ENCODE measurements at regions not wholly inside any gene's neighbourhood (a gene's known extent, or its start where the extent isn't known, plus 50 kb on each side); places are given as distances from the start of the nearest gene placed in this dataset.

DNA sequence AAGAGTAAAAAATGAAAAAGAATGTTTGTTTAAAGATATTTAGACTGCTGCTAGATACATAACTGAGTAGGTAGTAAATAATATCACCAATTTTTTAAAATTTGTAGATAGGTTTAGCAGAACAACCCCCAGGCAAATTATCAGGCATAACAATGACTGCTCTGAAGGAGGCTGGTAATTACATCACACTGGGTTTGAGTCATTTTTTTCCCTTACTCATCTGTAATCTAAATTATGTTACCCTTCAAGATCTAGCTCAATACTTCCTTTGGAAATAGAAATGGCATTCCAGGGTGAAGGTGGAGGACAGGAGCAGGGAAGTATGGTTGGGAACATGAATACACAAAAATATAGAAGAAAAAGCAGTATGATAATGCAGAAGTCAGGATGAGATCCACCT, 431.6 kb upstream of the MAOA start:
- Histone ChIP-seq H3K27ac (no peak overlapping the region), H3K9me2 (ENCODE audit: insufficient read depth) (no peaks in the 10 kb centered on the region), H3K4me1 (replicated peaks; ENCODE audit: insufficient read depth) (no peaks in the 10 kb centered on the region), H3K79me2 (ENCODE audit: low read depth) (no peaks in the 10 kb centered on the region), H3F3A (ENCODE audit: insufficient read depth, low read depth) (no peaks in the 10 kb centered on the region), H3K4me2 (no peak overlapping the region), H3K27me3 (ENCODE audit: insufficient read depth, low read depth) (no peaks in the 10 kb centered on the region), H3K4me3 (no peak overlapping the region), H2AFZ (no peak overlapping the region), H3K9me3 (ENCODE audit: insufficient read depth, low read depth) (no peaks in the 10 kb centered on the region), H4K20me1 (ENCODE audit: insufficient read depth) (no peaks in the 10 kb centered on the region), H3K36me3 (ENCODE audit: low read depth) (no peaks in the 10 kb centered on the region)
- TF ChIP-seq EZH2 (IDR thresholded peaks at IDR 0.05; ENCODE audit: low read depth), result no peak
- intact Hi-C loops (cut with micrococcal nuclease; ENCODE audit: unreplicated experiment), result no loop called here
- ChIA-PET POLR2A (ENCODE audit: unreplicated experiment) (no interaction called here), CTCF (no interaction called here)
- no peak for DNase-seq
- BruUV-seq (replicated peaks), result no TSS peak

DNA sequence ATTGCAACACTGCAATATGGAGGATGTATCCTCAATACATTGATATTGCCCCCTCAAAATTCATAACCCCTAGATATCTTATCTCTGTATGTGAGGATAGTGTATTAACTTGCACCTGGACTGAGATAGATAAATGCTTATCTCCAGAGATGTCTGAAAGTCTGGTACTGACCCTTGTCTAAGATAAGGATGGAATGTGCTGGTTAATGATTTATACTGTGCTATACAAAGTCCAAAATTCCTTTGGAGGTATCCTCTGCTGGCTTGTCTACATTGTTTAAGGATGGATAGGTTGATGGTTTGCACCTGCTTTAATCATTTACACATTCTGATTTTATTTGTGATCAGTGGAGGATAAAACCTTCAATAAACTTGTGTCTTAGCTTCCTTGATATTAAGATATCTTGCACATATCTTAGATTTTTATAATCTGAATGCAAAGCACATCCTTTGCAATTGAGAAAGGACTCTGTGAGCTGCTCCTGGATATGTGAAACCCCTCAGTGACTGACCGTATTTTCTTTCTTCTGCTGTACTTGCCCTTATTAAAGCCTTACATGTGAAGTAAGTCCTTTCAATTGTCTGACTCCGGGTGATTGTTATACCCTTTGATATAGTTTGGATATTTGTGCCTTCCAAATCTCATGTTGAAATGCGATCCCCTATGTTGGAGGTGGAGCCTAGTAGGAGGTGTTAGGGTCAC, 430.3 kb upstream of the MAOA start:
- Histone ChIP-seq H3K36me3 (ENCODE audit: low read depth) (no peaks in the 10 kb centered on the region), H2AFZ (no peak overlapping the region), H3K9me2 (ENCODE audit: insufficient read depth) (no peaks in the 10 kb centered on the region), H4K20me1 (ENCODE audit: insufficient read depth) (no peaks in the 10 kb centered on the region), H3K4me2 (no peak overlapping the region), H3F3A (ENCODE audit: insufficient read depth, low read depth) (no peaks in the 10 kb centered on the region), H3K4me3 (no peak overlapping the region), H3K27ac (no peak overlapping the region), H3K79me2 (ENCODE audit: low read depth) (no peaks in the 10 kb centered on the region), H3K4me1 (replicated peaks; ENCODE audit: insufficient read depth) (no peaks in the 10 kb centered on the region), H3K9me3 (ENCODE audit: insufficient read depth, low read depth) (no peaks in the 10 kb centered on the region), H3K27me3 (ENCODE audit: insufficient read depth, low read depth) (no peaks in the 10 kb centered on the region)
- TF ChIP-seq, protein P1, sequence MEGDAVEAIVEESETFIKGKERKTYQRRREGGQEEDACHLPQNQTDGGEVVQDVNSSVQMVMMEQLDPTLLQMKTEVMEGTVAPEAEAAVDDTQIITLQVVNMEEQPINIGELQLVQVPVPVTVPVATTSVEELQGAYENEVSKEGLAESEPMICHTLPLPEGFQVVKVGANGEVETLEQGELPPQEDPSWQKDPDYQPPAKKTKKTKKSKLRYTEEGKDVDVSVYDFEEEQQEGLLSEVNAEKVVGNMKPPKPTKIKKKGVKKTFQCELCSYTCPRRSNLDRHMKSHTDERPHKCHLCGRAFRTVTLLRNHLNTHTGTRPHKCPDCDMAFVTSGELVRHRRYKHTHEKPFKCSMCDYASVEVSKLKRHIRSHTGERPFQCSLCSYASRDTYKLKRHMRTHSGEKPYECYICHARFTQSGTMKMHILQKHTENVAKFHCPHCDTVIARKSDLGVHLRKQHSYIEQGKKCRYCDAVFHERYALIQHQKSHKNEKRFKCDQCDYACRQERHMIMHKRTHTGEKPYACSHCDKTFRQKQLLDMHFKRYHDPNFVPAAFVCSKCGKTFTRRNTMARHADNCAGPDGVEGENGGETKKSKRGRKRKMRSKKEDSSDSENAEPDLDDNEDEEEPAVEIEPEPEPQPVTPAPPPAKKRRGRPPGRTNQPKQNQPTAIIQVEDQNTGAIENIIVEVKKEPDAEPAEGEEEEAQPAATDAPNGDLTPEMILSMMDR (conservative IDR thresholded peaks at IDR 0.05), result no peak
- no peak for TF ChIP-seq EZH2 (IDR thresholded peaks at IDR 0.05; ENCODE audit: low read depth)
- ChIA-PET CTCF (no interaction called here), POLR2A (ENCODE audit: unreplicated experiment) (no interaction called here)
- intact Hi-C loops (cut with micrococcal nuclease; ENCODE audit: unreplicated experiment), result no loop called here
- no TSS peak for BruUV-seq (replicated peaks)
- no peak for DNase-seq

DNA sequence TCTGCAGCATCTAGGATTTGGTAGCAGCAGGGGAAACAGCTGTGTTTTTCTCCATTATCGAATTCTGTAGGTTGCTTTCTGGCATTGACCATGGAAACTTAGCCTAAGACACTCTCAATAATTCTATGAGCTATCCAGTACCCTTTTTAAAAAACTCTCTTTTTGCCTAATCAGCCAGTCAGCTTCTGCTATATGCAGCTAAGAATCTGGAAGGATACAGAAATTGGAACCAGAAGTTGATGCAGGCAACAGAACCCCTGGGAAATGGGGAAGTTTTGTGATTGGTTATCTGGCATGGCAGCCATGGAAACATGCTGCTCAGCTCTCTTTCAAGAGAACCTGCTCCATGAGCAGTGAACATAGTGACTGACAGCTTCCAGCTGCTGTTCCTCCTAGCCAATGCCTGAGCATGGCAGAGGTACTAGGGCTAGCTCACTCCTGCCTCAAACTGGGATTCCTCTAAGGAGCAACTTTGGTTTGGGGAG, 417.6 kb upstream of the MAOA start:
- POLR2A ChIA-PET (ENCODE audit: unreplicated experiment), result no interaction called here
- no peak overlapping the region for H2AFZ ChIP-seq
- H3K79me2 ChIP-seq (ENCODE audit: low read depth), result no peaks in the 10 kb centered on the region
- H3K4me3 ChIP-seq, result no peak overlapping the region
- H4K20me1 ChIP-seq (ENCODE audit: insufficient read depth), result no peaks in the 10 kb centered on the region
- no peaks in the 10 kb centered on the region for H3K4me1 ChIP-seq (replicated peaks; ENCODE audit: insufficient read depth)
- no peaks in the 10 kb centered on the region for H3F3A ChIP-seq (ENCODE audit: insufficient read depth, low read depth)
- no TSS peak for BruUV-seq (replicated peaks)
- TF ChIP-seq, protein P1 (conservative IDR thresholded peaks at IDR 0.05), result no peak
- TF ChIP-seq EZH2 (IDR thresholded peaks at IDR 0.05; ENCODE audit: low read depth), result no peak
- no peak for DNase-seq
- no peaks in the 10 kb centered on the region for H3K36me3 ChIP-seq (ENCODE audit: low read depth)
- no peaks in the 10 kb centered on the region for H3K9me3 ChIP-seq (ENCODE audit: insufficient read depth, low read depth)
- no peaks in the 10 kb centered on the region for H3K27me3 ChIP-seq (ENCODE audit: insufficient read depth, low read depth)
- H3K9me2 ChIP-seq (ENCODE audit: insufficient read depth), result no peaks in the 10 kb centered on the region
- H3K27ac ChIP-seq, result no peak overlapping the region
- CTCF ChIA-PET, result no interaction called here
- intact Hi-C loops (cut with micrococcal nuclease; ENCODE audit: unreplicated experiment), result no loop called here
- H3K4me2 ChIP-seq, result no peak overlapping the region

DNA sequence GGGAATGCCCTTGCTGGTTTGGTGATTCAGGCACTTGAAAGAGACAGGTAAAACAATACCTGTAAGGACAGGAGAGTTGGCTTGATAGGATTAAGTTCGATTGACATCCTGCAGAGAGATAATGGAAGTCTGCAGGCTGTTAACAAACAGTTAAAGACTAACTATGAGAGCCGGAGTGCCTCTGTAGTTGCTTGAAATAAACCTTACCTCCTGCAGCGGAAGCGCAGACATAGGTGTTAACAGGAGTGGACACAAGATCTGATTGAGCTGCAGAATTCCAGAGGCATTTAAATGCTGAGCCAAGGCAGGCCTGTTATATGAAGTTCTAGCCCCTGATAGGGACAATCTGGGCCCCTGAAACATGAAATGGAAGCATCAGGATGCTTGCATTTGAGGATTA, 416.7 kb upstream of the MAOA start:
- H3K79me2 ChIP-seq (ENCODE audit: low read depth), result no peaks in the 10 kb centered on the region
- H4K20me1 ChIP-seq (ENCODE audit: insufficient read depth), result no peaks in the 10 kb centered on the region
- H3K27ac ChIP-seq, result no peak overlapping the region
- H3F3A ChIP-seq (ENCODE audit: insufficient read depth, low read depth), result no peaks in the 10 kb centered on the region
- ChIA-PET CTCF (no interaction called here), POLR2A (ENCODE audit: unreplicated experiment) (no interaction called here)
- H2AFZ ChIP-seq, result no peak overlapping the region
- H3K9me3 ChIP-seq (ENCODE audit: insufficient read depth, low read depth), result no peaks in the 10 kb centered on the region
- DNase-seq, result no peak
- H3K27me3 ChIP-seq (ENCODE audit: insufficient read depth, low read depth), result no peaks in the 10 kb centered on the region
- BruUV-seq (replicated peaks), result no TSS peak
- no peaks in the 10 kb centered on the region for H3K36me3 ChIP-seq (ENCODE audit: low read depth)
- no peaks in the 10 kb centered on the region for H3K4me1 ChIP-seq (replicated peaks; ENCODE audit: insufficient read depth)
- intact Hi-C loops (cut with micrococcal nuclease; ENCODE audit: unreplicated experiment), result no loop called here
- no peak for TF ChIP-seq EZH2 (IDR thresholded peaks at IDR 0.05; ENCODE audit: low read depth)
- TF ChIP-seq, protein P1 (conservative IDR thresholded peaks at IDR 0.05), result no peak
- H3K4me3 ChIP-seq, result no peak overlapping the region
- H3K4me2 ChIP-seq, result no peak overlapping the region
- H3K9me2 ChIP-seq (ENCODE audit: insufficient read depth), result no peaks in the 10 kb centered on the region
